ENCODE measurements at regions not wholly inside any gene's neighbourhood (a gene's known extent, or its start where the extent isn't known, plus 50 kb on each side); places are given as distances from the start of the nearest gene placed in this dataset.
"Not testable (repeated sequence)": the region's sequence is repeated elsewhere in the genome, so short reads cannot be mapped to it uniquely, and the experiment has no call there.

DNA sequence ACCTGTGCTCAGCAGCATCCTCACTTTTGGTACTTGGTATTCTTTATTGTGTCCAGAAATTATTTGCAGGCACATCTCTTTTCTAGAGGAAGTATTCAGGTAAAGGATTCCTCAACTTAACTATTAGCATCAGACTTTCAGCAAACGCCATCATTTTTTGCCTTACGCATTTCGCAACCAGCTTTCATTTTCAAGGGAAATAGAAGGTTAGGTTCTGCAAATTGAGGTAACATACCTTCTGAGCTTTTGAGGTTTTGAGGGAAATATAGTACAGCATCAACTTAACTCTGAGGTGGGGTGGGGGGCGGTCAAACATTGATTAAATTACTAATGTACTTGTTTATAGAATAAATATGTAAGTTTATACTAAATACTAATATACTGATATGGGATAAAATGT lies 243.6 kb upstream of the RIMS1 start:
- H3K4me1 Mint-ChIP-seq (ENCODE audit: low read depth) = no peaks in the 10 kb centered on the region
- H3K9me3 Mint-ChIP-seq = no peaks in the 10 kb centered on the region
- no peak overlapping the region for H3K4me3 Mint-ChIP-seq
- DNase-seq (ENCODE audit: low spot score) = no peak
- H3K27me3 Mint-ChIP-seq (ENCODE audit: insufficient read depth) = no peaks in the 10 kb centered on the region
- intact Hi-C loops (cut with micrococcal nuclease) = no loop called here
- no peaks in the 10 kb centered on the region for H3K36me3 Mint-ChIP-seq (ENCODE audit: low read depth)
- no peak overlapping the region for H3K27ac Mint-ChIP-seq

DNA sequence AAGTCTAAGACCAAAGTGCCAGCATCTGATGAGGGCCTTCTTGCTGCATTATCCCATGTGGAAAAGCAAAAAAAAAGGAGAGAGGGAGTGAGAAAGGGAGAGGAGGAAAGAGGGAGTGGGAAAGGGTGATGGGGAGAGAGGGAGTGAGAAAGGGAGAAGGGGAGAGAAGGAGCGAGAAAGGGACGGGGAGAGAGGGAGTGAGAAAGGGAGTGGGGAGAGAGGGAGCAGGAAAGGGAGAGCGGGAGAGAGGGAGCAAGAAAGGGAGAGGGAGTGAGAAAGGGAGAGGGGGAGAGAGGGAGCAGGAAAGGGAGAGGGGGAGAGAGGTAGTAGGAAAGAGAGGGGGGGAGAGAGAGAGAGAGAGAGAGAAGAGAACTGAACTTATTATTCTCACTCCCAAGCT lies 241.1 kb upstream of the RIMS1 start:
- DNase-seq (ENCODE audit: low spot score) = no peak
- no peaks in the 10 kb centered on the region for H3K9me3 Mint-ChIP-seq
- H3K27ac Mint-ChIP-seq = no peak overlapping the region
- H3K27me3 Mint-ChIP-seq (ENCODE audit: insufficient read depth) = no peaks in the 10 kb centered on the region
- no peaks in the 10 kb centered on the region for H3K4me1 Mint-ChIP-seq (ENCODE audit: low read depth)
- no peaks in the 10 kb centered on the region for H3K36me3 Mint-ChIP-seq (ENCODE audit: low read depth)
- no peak overlapping the region for H3K4me3 Mint-ChIP-seq
- intact Hi-C loops (cut with micrococcal nuclease) = no loop called here

DNA sequence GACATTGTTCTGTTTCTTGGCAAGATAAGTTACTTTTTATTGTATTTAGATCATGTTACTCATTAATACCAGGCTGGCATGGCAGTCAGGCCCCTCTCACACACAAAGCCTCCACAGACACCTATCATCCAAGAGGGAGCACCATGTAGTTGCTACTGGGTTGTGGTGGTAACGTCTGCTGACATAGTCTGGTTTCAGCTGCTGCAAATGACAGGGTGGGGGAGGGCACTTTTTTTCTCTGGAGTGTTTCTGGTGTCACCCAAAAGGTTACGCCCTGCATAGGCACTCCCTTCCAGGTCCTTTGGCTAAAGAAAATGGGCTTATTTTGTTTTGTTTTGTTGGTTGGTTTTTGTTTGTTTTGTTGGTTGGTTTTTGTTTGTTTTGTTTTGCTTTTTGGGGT lies 236.4 kb upstream of the RIMS1 start:
- Mint-ChIP-seq H3K9me3 (no peaks in the 10 kb centered on the region), H3K36me3 (ENCODE audit: low read depth) (no peaks in the 10 kb centered on the region)
- intact Hi-C loops (cut with micrococcal nuclease) = no loop called here

DNA sequence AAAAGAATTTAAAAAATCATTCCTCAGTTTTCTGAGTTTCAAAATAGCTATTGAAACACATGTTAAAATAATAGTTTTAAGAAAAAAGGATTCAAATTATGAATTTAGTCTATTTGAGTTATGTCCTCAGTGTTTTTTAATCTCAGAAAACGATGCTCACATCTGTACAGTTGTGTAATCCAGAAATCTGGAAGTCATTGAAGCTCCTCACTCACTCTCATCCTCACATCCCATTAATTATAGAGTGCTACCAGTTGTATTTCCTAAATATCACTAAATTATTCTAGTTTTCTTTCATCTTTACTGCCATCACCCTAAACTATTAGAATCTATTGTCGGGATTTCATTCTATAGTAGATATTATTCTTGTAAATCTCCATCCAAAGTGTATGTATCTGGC lies 234.7 kb upstream of the RIMS1 start:
- Mint-ChIP-seq H3K4me3 (no peak overlapping the region), H3K4me1 (ENCODE audit: low read depth) (no peaks in the 10 kb centered on the region)

More for the DNA sequence above, 236.4 kb upstream of the RIMS1 start:
- DNase-seq (ENCODE audit: low spot score) = no peak
- Mint-ChIP-seq H3K27ac (no peak overlapping the region), H3K4me3 (no peak overlapping the region), H3K4me1 (ENCODE audit: low read depth) (no peaks in the 10 kb centered on the region), H3K27me3 (ENCODE audit: insufficient read depth) (no peaks in the 10 kb centered on the region)

DNA sequence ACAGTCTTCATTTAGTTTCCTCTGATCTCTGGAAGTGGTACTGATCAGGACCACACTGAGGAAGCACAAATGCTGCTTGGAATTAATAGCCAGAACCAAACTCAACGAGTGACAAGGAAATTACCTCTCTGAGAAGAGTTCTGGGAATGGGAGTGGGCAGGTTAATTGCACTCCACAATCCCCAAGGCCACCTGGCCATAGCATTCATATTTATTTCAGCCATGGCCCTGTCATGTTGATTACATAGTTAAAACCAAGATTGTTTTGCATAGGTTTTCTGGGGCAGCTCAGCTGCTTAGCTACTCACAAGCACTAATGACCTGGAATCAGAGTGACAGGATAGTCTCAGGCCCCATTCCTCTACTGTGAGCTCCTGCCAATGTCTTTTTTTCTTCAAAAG lies 230.2 kb upstream of the RIMS1 start:
- H3K27ac Mint-ChIP-seq = no peak overlapping the region
- DNase-seq (ENCODE audit: low spot score) = no peak
- H3K9me3 Mint-ChIP-seq = no peaks in the 10 kb centered on the region
- no peaks in the 10 kb centered on the region for H3K27me3 Mint-ChIP-seq (ENCODE audit: insufficient read depth)
- H3K4me1 Mint-ChIP-seq (ENCODE audit: low read depth) = no peaks in the 10 kb centered on the region
- H3K36me3 Mint-ChIP-seq (ENCODE audit: low read depth) = no peaks in the 10 kb centered on the region
- H3K4me3 Mint-ChIP-seq = no peak overlapping the region
- intact Hi-C loops (cut with micrococcal nuclease) = no loop called here

More for the DNA sequence above, 234.7 kb upstream of the RIMS1 start:
- no peaks in the 10 kb centered on the region for H3K9me3 Mint-ChIP-seq
- DNase-seq (ENCODE audit: low spot score) = no peak
- H3K27ac Mint-ChIP-seq = no peak overlapping the region
- no peaks in the 10 kb centered on the region for H3K36me3 Mint-ChIP-seq (ENCODE audit: low read depth)
- intact Hi-C loops (cut with micrococcal nuclease) = no loop called here
- H3K27me3 Mint-ChIP-seq (ENCODE audit: insufficient read depth) = no peaks in the 10 kb centered on the region

DNA sequence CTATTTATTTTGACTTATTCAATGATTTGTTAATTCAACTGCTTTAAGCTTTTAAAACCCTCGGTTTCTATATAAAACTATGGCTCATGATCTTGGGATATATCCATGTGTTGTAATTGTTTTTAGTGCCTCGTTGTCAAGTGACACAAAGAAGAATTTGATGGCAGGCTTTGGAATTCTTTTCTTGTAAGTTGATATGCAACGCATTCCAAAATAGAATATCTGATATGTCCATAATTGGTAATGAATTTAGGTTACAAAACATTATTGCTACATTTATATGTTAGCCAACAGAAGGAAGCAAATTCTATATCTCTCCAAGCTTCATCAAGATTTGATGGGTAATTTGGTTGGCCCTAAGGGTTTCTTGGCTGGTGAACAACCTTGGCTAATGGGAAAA lies 220.4 kb upstream of the RIMS1 start:
- Mint-ChIP-seq H3K4me3 (no peak overlapping the region), H3K9me3 (peaks cover 6% of the 10 kb centered on the region), H3K4me1 (ENCODE audit: low read depth) (no peaks in the 10 kb centered on the region), H3K27ac (no peak overlapping the region), H3K27me3 (ENCODE audit: insufficient read depth) (no peaks in the 10 kb centered on the region), H3K36me3 (ENCODE audit: low read depth) (no peaks in the 10 kb centered on the region)
- no peak for DNase-seq (ENCODE audit: low spot score)
- intact Hi-C loops (cut with micrococcal nuclease) = no loop called here

DNA sequence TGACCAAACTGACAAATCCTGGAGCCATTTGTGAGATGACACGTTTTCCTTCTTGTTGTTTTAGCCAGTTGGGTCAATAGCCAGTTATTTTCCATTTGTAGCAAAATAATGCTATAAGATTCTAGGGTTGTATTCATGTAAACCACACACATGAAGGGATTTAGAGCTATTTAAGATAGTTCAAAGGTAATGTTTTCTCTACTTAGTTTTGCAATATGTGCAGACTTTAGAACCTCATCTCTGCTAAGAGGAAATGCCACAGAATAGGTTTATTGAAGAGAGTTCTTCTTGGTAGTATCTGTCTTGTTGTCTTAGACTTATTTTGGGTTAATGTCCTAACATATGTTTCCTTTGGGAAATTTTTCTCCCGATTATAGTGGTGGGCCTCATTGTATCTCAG lies 213.5 kb upstream of the RIMS1 start:
- Mint-ChIP-seq H3K4me1 (ENCODE audit: low read depth) (no peaks in the 10 kb centered on the region), H3K27ac (no peak overlapping the region), H3K4me3 (no peak overlapping the region), H3K36me3 (ENCODE audit: low read depth) (no peaks in the 10 kb centered on the region), H3K9me3 (no peaks in the 10 kb centered on the region), H3K27me3 (ENCODE audit: insufficient read depth) (no peaks in the 10 kb centered on the region)
- no peak for DNase-seq (ENCODE audit: low spot score)
- intact Hi-C loops (cut with micrococcal nuclease) = no loop called here

DNA sequence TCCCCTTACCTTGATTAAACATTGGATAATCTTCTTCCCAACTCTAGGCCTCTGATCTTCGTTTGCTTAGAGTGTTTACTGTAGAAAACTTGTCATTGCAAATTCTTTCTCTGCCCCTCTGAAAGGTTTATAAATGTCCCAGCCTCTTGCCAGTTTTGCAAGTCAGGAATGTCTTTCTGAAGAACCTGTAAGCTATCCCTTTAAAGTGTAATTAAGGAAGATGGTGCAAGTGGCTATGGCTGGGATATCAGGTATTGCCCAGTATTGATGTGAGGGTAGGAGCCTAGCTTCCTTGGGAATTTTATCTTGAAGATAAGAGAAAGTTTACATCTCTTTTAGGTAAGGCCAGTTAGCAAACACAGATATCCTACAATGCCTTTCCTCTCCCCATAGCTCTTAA lies 211.0 kb upstream of the RIMS1 start:
- no peaks in the 10 kb centered on the region for H3K36me3 Mint-ChIP-seq (ENCODE audit: low read depth)
- intact Hi-C loops (cut with micrococcal nuclease) = no loop called here
- no peak for DNase-seq (ENCODE audit: low spot score)
- no peaks in the 10 kb centered on the region for H3K27me3 Mint-ChIP-seq (ENCODE audit: insufficient read depth)
- H3K9me3 Mint-ChIP-seq = no peaks in the 10 kb centered on the region
- H3K27ac Mint-ChIP-seq = no peak overlapping the region
- no peaks in the 10 kb centered on the region for H3K4me1 Mint-ChIP-seq (ENCODE audit: low read depth)
- no peak overlapping the region for H3K4me3 Mint-ChIP-seq

DNA sequence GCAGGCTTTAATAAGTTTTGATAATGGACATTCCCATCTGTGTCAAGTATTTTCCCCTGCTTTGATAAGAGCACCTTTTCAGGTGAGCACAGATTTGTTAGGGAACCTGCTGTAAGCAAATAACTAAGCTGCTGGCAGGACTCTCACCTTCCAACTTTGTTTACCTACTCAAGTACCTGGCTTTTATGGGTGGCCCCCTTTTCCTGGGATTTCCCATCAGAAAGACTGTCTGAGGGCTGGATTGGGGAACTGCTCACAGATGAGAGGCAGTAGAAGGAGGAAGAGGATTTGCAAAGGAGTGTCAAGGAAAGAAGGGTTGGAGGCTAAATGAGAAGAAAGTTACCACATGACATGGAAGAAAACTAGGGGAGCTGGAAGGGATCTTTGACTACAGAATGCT lies 210.1 kb upstream of the RIMS1 start:
- no peak overlapping the region for H3K27ac Mint-ChIP-seq
- H3K4me3 Mint-ChIP-seq = no peak overlapping the region
- no peaks in the 10 kb centered on the region for H3K36me3 Mint-ChIP-seq (ENCODE audit: low read depth)
- no peak for DNase-seq (ENCODE audit: low spot score)
- no peaks in the 10 kb centered on the region for H3K27me3 Mint-ChIP-seq (ENCODE audit: insufficient read depth)
- intact Hi-C loops (cut with micrococcal nuclease) = no loop called here
- no peaks in the 10 kb centered on the region for H3K9me3 Mint-ChIP-seq
- no peaks in the 10 kb centered on the region for H3K4me1 Mint-ChIP-seq (ENCODE audit: low read depth)

DNA sequence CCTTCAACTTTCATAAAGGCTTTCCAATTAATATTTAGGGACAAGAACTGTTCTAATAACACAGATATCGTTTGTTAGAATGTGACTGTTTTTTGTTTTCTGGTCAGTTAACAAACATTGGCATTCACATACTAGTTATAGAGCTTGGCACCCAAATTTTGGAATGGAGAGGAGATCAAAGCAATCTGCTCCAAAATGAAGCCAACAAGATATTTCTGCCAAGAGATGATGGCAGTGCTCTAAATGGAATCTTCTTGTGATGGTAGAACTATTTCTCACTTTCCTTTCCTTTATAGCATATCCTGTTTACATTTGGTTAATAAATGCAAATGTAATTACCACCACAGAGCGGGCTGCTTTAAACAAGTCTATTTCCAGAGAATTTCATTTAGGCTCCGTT lies 208.3 kb upstream of the RIMS1 start:
- no peaks in the 10 kb centered on the region for H3K9me3 Mint-ChIP-seq
- no peak overlapping the region for H3K4me3 Mint-ChIP-seq
- no peak for DNase-seq (ENCODE audit: low spot score)

DNA sequence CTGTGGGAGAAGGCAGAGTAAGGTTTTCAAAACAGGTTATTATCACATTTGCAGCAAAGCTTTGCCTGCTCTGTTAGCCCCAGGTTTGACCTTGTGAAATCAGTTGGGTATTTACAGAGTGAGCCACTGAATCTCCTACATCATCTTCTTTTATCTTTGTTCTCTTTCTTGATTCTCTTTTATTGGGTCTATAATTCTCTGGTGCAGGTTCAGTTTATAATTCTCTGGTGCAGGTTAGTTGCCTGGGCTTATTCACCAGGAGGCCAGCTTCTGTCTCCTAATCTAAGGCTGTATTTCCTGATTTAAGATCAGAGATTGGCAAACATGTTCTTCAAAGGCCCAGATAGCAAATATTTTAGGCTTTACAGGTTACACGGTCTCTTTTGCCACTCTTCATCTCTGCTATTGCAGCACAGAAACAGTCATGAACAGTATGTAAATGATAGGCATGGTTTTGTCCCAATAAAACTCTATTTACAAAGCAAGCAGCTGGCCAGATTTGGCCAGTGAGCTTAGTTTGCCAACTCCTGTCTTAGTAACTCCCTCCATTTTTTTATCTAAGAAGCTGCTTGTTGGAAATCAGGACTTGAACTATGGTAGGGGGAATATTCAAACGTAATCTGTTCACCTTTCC lies 205.0 kb upstream of the RIMS1 start:
- no peaks in the 10 kb centered on the region for H3K27me3 Mint-ChIP-seq (ENCODE audit: insufficient read depth)
- intact Hi-C loops (cut with micrococcal nuclease) = no loop called here
- H3K4me3 Mint-ChIP-seq = no peak overlapping the region
- no peaks in the 10 kb centered on the region for H3K36me3 Mint-ChIP-seq (ENCODE audit: low read depth)
- no peaks in the 10 kb centered on the region for H3K4me1 Mint-ChIP-seq (ENCODE audit: low read depth)
- no peak for DNase-seq (ENCODE audit: low spot score)
- no peaks in the 10 kb centered on the region for H3K9me3 Mint-ChIP-seq
- no peak overlapping the region for H3K27ac Mint-ChIP-seq

More for the DNA sequence above, 208.3 kb upstream of the RIMS1 start:
- no peak overlapping the region for H3K27ac Mint-ChIP-seq
- no peaks in the 10 kb centered on the region for H3K27me3 Mint-ChIP-seq (ENCODE audit: insufficient read depth)
- no peaks in the 10 kb centered on the region for H3K4me1 Mint-ChIP-seq (ENCODE audit: low read depth)
- no peaks in the 10 kb centered on the region for H3K36me3 Mint-ChIP-seq (ENCODE audit: low read depth)
- intact Hi-C loops (cut with micrococcal nuclease) = no loop called here

DNA sequence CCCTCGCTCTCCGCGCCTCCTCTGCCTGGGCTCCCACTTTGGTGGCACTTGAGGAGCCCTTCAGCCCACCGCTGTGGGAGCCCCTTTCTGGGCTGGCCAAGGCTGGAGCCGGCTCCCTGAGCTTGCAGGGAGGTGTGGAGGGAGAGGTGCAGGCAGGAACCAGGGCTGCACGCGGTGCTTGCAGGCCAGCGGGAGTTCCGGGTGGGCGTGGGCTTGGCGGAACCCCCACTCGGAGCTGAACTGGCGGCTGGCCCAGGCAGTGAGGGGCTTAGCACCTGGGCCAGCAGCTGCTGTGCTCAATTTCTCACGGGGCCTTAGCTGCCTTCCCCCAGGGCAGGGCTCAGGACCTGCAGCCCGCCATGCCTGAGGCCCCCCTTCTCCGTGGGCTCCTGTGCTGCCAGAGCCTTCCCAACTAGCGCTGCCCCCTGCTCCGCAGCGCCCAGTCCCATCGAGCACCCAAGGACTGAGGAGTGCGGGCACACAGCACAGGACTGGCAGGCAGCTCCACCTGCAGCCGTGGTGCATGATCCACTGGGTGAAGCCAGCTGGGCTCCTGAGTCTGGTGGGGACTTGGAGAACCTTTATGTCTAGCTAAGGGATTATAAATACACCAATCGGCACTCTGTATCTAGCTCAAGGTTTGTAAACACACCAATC lies 200.2 kb upstream of the RIMS1 start:
- H3K27ac Mint-ChIP-seq; intact Hi-C loops (cut with micrococcal nuclease); DNase-seq (ENCODE audit: low spot score); H3K36me3 Mint-ChIP-seq (ENCODE audit: low read depth); H3K4me1 Mint-ChIP-seq (ENCODE audit: low read depth); H3K9me3 Mint-ChIP-seq; H3K27me3 Mint-ChIP-seq (ENCODE audit: insufficient read depth); H3K4me3 Mint-ChIP-seq: not testable (repeated sequence)

DNA sequence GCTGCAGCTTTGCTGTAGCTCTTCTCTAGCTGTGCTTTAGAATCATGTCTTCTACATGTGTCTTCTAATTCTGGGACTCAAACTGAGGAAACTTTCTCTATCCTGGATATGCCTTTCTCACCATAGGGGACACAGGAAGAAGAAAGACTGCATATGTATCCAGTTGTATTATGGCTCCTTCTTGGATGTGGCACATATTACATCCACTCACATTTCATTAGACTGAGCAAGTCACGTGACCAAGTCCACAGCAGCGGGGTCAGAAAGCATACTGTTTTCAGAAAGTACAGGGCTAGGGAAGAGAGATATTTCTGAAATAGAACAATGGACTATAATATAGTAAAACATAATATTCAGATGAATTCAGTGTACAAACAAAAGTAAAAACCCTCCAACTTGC lies 187.6 kb upstream of the RIMS1 start:
- Mint-ChIP-seq H3K9me3 (no peaks in the 10 kb centered on the region), H3K27ac (no peak overlapping the region), H3K27me3 (ENCODE audit: insufficient read depth) (no peaks in the 10 kb centered on the region), H3K4me1 (ENCODE audit: low read depth) (no peaks in the 10 kb centered on the region), H3K36me3 (ENCODE audit: low read depth) (no peaks in the 10 kb centered on the region), H3K4me3 (no peak overlapping the region)
- no peak for DNase-seq (ENCODE audit: low spot score)
- intact Hi-C loops (cut with micrococcal nuclease) = no loop called here

DNA sequence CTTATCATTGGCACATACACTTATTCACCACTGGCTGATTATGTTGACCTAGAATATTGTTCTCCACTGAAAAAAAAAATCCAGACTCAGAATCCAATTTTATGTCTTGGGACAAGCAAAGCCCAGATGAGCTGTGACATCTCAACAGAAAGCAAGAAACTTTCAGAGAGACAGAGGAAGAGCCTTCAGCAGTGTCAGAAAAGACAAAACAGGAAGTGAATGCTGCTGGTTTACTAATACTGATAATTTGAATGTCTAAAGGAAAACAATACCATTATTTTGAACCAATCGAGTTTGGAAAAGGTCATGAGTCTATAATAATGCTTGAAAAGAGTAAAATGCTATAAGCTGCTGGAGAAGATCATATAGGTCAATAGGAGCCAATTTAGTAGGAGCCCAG lies 179.8 kb upstream of the RIMS1 start:
- no peaks in the 10 kb centered on the region for H3K27me3 Mint-ChIP-seq (ENCODE audit: insufficient read depth)
- no peak for DNase-seq (ENCODE audit: low spot score)
- H3K9me3 Mint-ChIP-seq = no peaks in the 10 kb centered on the region
- H3K4me3 Mint-ChIP-seq = no peak overlapping the region
- intact Hi-C loops (cut with micrococcal nuclease) = no loop called here
- no peak overlapping the region for H3K27ac Mint-ChIP-seq
- H3K36me3 Mint-ChIP-seq (ENCODE audit: low read depth) = no peaks in the 10 kb centered on the region
- H3K4me1 Mint-ChIP-seq (ENCODE audit: low read depth) = no peaks in the 10 kb centered on the region

All from activated T-helper 1 cell treated with anti-CD3 and anti-CD28 coated beads, Interleukin-12 subunit alpha, Interleukin-12 subunit beta, Interleukin-2, Interleukin-4 antibody, amounts not matched to agents 30 ng/mL and 10 ng/mL and 1 ng/mL, durations not matched to agents 14 hours and 24 hours and 36 hours (primary cell).